Dendritic cell treated with granulocyte-macrophage colony-stimulating factor and Interleukin-4, amounts not matched to agents 40 ng/mL and 50 ng/mL, for 4 days (primary cell): ENCODE measurements at regions not wholly inside any gene's neighbourhood (a gene's known extent, or its start where the extent isn't known, plus 50 kb on each side); places are given as distances from the start of the nearest gene placed in this dataset.

Experiments used
- H3K27ac Mint-ChIP-seq: one replicate; pipeline ENCODE4 v1.8.0; 2022; ENCODE audit warnings: mild to moderate bottlenecking, mixed read lengths
- H3K27me3 Mint-ChIP-seq: one replicate; pipeline ENCODE4 v1.8.0; 2022; ENCODE audit warnings: mild to moderate bottlenecking, mixed read lengths
- H3K36me3 Mint-ChIP-seq: one replicate; pipeline ENCODE4 v1.8.0; 2022; ENCODE audit warnings: low read depth, mixed read lengths
- H3K4me1 Mint-ChIP-seq: one replicate; pipeline ENCODE4 v1.8.0; 2022; ENCODE audit warnings: low read depth, mixed read lengths
- H3K4me3 Mint-ChIP-seq: one replicate; pipeline ENCODE4 v1.8.0; 2022; ENCODE audit warnings: mild to moderate bottlenecking, moderate library complexity, mixed read lengths
- H3K9me3 Mint-ChIP-seq: one replicate; pipeline ENCODE4 v1.8.0; 2022; ENCODE audit warnings: mixed read lengths
- intact Hi-C: fragments of 100-400 bp; cut with micrococcal nuclease; formaldehyde crosslinking; loops from one replicate; pipeline ENCODE4 v1.15.0; 2022

- Mint-ChIP-seq H3K27me3 (no peaks in the 10 kb centered on the region), H3K4me3 (no peak overlapping the region), H3K9me3 (no peaks in the 10 kb centered on the region), H3K4me1 (peaks cover 14% of the 10 kb centered on the region), H3K27ac (no peak overlapping the region), H3K36me3 (no peaks in the 10 kb centered on the region)
- intact Hi-C loops, result no loop called here
Observed at GRCh38 chr1:214199585-214199984, 81.4 kb upstream of the SMYD2 start.

DNA sequence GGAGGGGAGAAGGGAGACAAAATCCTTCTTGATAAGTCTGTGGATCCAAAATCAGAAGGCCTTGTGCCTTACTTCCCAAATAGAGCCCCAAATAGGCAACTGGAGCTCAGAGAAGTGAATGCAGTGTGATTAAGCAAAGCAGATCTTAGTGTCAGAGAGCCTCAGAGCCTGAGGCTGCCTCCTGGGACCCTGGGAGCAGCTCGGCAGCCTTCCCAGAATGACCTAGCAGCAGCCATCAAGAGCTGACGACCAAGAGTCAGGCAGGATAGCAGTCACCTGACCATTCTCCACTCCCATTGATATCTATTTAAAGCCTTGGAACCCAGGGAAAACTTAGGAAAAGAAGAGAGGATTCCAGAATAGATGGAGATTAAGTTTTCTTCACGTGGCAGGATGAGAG lies 78.0 kb upstream of the SMYD2 start:
- Mint-ChIP-seq H3K27me3 (no peaks in the 10 kb centered on the region), H3K4me3 (no peak overlapping the region), H3K4me1 (peaks cover 14% of the 10 kb centered on the region), H3K9me3 (no peaks in the 10 kb centered on the region), H3K27ac (no peak overlapping the region), H3K36me3 (no peaks in the 10 kb centered on the region)
- intact Hi-C loops, result no loop called here

DNA sequence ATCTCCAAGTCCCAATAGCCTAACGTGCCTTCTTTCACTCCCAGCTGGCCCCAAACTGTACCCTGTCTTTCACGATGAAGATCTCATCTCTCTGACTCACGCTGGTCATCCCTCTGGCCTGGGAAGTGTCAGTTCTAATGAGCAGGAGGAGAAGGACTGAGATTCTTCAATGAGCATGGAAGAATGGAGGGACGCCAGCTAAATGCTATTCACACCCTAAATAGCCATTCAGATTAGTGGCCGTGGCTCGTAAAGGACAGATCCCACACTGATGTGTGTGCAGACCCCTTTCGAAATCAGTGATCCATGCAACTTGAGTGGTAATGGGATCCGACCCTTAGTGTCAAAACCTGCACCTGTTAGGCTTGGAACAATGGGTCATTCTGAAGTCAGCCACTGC lies 75.9 kb upstream of the SMYD2 start:
- H3K4me3 Mint-ChIP-seq, result no peak overlapping the region
- no peak overlapping the region for H3K27ac Mint-ChIP-seq
- no peaks in the 10 kb centered on the region for H3K4me1 Mint-ChIP-seq
- H3K36me3 Mint-ChIP-seq, result no peaks in the 10 kb centered on the region
- H3K27me3 Mint-ChIP-seq, result no peaks in the 10 kb centered on the region
- no peaks in the 10 kb centered on the region for H3K9me3 Mint-ChIP-seq
- intact Hi-C loops, result no loop called here

DNA sequence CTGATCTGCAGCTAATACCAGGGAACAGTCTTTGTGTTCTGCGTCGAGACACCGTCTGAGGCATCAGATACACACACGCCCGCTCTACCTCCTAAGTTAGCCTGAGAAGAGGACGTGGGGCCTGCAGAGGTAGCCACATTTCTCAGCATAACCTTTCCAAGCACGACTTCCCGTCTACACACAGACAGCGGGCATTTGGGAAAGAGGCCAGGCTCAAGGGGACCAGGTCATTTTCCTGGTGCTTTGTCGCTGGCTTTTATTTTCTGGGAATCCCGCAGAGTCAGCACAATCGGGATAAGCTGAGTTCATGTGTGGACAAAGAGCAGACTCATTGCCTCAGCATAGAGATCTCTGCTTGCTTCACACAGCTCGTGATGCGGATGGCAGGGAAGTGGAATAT lies 72.5 kb upstream of the SMYD2 start:
- no peaks in the 10 kb centered on the region for H3K36me3 Mint-ChIP-seq
- H3K4me3 Mint-ChIP-seq, result no peak overlapping the region
- no peaks in the 10 kb centered on the region for H3K4me1 Mint-ChIP-seq
- H3K27me3 Mint-ChIP-seq, result no peaks in the 10 kb centered on the region
- no peaks in the 10 kb centered on the region for H3K9me3 Mint-ChIP-seq
- intact Hi-C loops, result no loop called here
- H3K27ac Mint-ChIP-seq, result no peak overlapping the region

- peaks cover 5% of the 10 kb centered on the region for H3K4me1 Mint-ChIP-seq
- H3K27ac Mint-ChIP-seq, result no peak overlapping the region
- intact Hi-C loops, result no loop called here
- H3K4me3 Mint-ChIP-seq, result no peak overlapping the region
- H3K36me3 Mint-ChIP-seq, result no peaks in the 10 kb centered on the region
- no peaks in the 10 kb centered on the region for H3K9me3 Mint-ChIP-seq
- peaks cover 3% of the 10 kb centered on the region for H3K27me3 Mint-ChIP-seq
Observed at GRCh38 chr1:214209260-214209808, 71.6 kb upstream of the SMYD2 start.

DNA sequence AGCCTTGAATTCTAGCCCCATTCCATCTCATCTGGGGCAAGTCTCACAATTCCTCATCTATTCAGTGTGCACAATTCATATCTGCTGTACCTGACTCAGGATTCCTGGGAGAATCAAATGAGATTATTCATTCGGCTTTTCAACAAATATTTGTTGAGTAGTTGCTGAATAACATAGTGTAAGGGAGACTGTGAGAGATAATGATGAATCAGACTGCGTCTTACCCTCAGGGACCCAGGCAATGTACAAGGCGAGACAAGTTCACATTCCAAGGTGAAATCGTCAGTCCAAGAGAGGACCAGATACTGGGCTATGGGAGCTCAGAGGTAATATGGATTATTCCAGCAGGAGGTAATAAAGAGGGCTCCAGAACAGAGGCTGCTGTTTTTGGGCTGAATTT lies 67.8 kb upstream of the SMYD2 start:
- intact Hi-C loops, result no loop called here
- Mint-ChIP-seq H3K4me1 (peaks cover 6% of the 10 kb centered on the region), H3K9me3 (no peaks in the 10 kb centered on the region), H3K27ac (no peak overlapping the region), H3K4me3 (no peak overlapping the region), H3K27me3 (peaks cover 15% of the 10 kb centered on the region), H3K36me3 (no peaks in the 10 kb centered on the region)

GRCh38 chr1:214214851-214215250 lies 66.1 kb upstream of the SMYD2 start:
- H3K36me3 Mint-ChIP-seq, result no peaks in the 10 kb centered on the region
- intact Hi-C loops, result loop anchor here (1.0 kb wide), 1 partner anchor 114 kb away; no protein-coding TSS in a partner anchor
- no peaks in the 10 kb centered on the region for H3K9me3 Mint-ChIP-seq
- H3K4me1 Mint-ChIP-seq, result peaks cover 6% of the 10 kb centered on the region
- H3K27me3 Mint-ChIP-seq, result peaks cover 21% of the 10 kb centered on the region
- no peak overlapping the region for H3K27ac Mint-ChIP-seq
- H3K4me3 Mint-ChIP-seq, result no peak overlapping the region

DNA sequence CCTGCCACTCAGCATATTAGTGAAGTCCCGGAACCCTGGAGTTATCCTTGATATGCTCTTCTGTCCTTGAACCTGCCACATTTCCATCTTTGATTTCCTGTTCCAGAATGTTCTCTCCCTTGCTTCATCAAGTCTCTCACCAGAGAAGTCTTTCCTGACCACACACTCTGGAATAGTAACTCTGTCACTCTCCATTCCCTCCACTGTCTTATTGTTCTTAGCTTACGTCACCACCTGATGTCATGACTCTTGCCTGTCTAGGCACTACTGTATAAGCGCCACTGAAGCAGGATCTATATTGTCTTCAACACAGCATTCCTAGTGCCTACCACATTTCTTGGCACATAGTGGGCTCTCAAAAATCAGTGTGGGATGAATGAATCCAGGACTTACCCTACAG lies 65.4 kb upstream of the SMYD2 start:
- Mint-ChIP-seq H3K27me3 (peaks cover 21% of the 10 kb centered on the region), H3K36me3 (no peaks in the 10 kb centered on the region), H3K9me3 (no peaks in the 10 kb centered on the region), H3K4me1 (peaks cover 6% of the 10 kb centered on the region), H3K4me3 (no peak overlapping the region), H3K27ac (no peak overlapping the region)
- intact Hi-C loops, result no loop called here

- Mint-ChIP-seq H3K9me3 (no peaks in the 10 kb centered on the region), H3K27me3 (peaks cover 21% of the 10 kb centered on the region), H3K4me1 (peaks cover 6% of the 10 kb centered on the region), H3K4me3 (no peak overlapping the region), H3K36me3 (no peaks in the 10 kb centered on the region), H3K27ac (no peak overlapping the region)
- intact Hi-C loops, result no loop called here
Observed at GRCh38 chr1:214216021-214216420, 64.9 kb upstream of the SMYD2 start.

DNA sequence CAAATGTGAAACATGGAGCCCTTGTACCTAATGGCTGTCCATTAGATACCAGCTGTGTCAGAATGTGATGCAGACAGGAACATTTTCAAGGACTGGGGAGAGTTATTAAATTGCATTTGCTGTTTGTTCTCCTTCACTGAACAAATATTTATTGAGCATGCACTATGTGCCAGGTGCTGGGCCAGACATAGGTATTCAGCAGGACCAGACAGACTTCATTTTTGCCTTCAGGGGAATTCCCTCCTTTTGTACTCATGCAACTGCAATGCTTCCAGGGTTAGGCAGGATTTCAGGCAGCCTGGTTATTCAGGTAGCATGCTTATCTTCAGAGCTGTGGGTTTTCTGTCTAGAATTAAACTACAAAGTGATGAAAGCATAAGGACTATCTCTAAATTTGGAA lies 64.2 kb upstream of the SMYD2 start:
- H3K36me3 Mint-ChIP-seq, result no peaks in the 10 kb centered on the region
- no peak overlapping the region for H3K27ac Mint-ChIP-seq
- H3K4me1 Mint-ChIP-seq, result peaks cover 6% of the 10 kb centered on the region
- intact Hi-C loops, result no loop called here
- peaks cover 21% of the 10 kb centered on the region for H3K27me3 Mint-ChIP-seq
- H3K4me3 Mint-ChIP-seq, result no peak overlapping the region
- no peaks in the 10 kb centered on the region for H3K9me3 Mint-ChIP-seq

DNA sequence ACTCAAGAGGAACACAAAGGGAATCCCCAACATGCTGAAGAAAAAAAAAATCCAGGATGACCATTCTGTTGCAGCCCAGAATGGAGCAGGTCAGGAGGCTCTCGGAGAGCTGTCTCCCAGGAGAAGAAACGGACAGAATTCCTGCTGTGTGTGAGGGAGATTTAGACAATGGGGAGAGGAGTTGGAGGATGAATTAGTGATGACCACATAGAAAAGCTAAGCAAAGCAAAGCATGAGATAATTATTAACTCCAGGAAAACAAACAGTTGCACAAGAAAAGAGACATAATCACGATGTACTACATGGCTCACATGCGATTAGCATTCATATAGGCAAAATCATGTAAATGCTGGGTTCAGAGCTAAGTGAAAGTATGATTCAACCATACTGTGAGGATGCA lies 61.1 kb upstream of the SMYD2 start:
- no peak overlapping the region for H3K4me3 Mint-ChIP-seq
- no peak overlapping the region for H3K27ac Mint-ChIP-seq
- peaks cover 21% of the 10 kb centered on the region for H3K27me3 Mint-ChIP-seq
- no peaks in the 10 kb centered on the region for H3K36me3 Mint-ChIP-seq
- peaks cover 11% of the 10 kb centered on the region for H3K4me1 Mint-ChIP-seq
- no peaks in the 10 kb centered on the region for H3K9me3 Mint-ChIP-seq
- intact Hi-C loops, result no loop called here

DNA sequence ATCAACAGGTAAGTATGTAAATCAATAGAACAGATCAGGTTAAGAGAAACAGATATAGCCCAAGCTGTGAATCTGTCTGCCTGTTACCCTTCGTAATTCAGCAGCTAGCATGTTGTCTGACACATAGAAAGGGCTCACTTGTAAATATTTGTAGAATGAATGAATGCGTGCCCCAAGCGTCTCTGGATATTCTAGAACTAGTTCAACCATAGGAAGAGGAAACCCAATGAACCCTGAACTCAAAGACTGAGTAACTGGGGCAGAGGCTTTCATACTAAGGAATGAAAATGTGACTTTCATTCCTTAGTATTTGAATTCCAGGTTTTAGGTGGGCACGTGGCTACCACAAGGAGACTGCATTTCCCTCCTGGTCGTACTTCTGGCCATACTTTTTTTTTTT lies 60.1 kb upstream of the SMYD2 start:
- peaks cover 22% of the 10 kb centered on the region for H3K27me3 Mint-ChIP-seq

DNA sequence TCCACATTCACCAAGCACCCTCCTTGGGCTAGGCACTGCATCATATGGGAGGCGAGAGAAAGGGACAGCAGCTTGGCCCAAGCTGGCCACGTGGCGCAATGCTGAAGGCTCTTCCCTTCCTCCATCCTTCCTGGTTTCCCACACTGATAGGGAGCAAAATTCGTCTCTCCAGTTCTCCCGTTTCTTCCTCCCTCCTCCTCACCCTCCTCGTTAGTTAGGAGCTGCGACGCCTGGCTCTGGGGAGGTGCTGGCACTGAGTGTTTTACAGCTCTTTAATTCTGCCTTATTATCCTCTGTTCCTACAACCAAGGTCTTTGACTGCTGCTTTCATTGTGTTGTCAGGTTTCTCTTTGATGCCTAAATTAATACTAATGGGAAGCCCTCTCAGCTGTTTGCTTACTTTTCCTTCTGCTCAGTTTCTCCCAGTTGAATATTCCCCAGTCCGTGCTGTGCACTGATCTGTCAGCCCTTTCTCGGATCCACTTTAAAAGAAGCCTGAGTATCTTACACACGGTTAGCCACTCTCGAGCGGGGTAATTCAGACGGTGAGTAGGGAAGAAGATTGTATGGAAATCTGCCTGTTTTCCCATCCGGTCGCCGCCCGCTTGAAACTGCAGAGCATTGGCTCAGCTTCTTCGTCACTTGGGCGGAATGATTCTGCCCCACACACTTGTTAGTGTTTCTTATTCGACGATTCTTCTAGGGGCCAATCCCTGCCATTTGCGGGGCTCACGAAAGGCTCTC lies 56.2 kb upstream of the SMYD2 start:
- H3K4me1 Mint-ChIP-seq, result peaks cover 12% of the 10 kb centered on the region
- H3K27ac Mint-ChIP-seq, result no peak overlapping the region
- no peaks in the 10 kb centered on the region for H3K9me3 Mint-ChIP-seq
- intact Hi-C loops, result no loop called here
- H3K27me3 Mint-ChIP-seq, result peaks cover 10% of the 10 kb centered on the region
- no peaks in the 10 kb centered on the region for H3K36me3 Mint-ChIP-seq
- no peak overlapping the region for H3K4me3 Mint-ChIP-seq

More for the DNA sequence above, 60.1 kb upstream of the SMYD2 start:
- no peaks in the 10 kb centered on the region for H3K36me3 Mint-ChIP-seq
- H3K4me3 Mint-ChIP-seq, result no peak overlapping the region
- H3K9me3 Mint-ChIP-seq, result no peaks in the 10 kb centered on the region
- intact Hi-C loops, result no loop called here
- peaks cover 12% of the 10 kb centered on the region for H3K4me1 Mint-ChIP-seq
- no peak overlapping the region for H3K27ac Mint-ChIP-seq

- intact Hi-C loops, result no loop called here
- Mint-ChIP-seq H3K4me1 (peaks cover 10% of the 10 kb centered on the region), H3K4me3 (no peak overlapping the region), H3K27me3 (peaks cover 9% of the 10 kb centered on the region), H3K36me3 (no peaks in the 10 kb centered on the region), H3K9me3 (no peaks in the 10 kb centered on the region), H3K27ac (no peak overlapping the region)
Observed at GRCh38 chr1:214228976-214229375, 52.0 kb upstream of the SMYD2 start.

DNA sequence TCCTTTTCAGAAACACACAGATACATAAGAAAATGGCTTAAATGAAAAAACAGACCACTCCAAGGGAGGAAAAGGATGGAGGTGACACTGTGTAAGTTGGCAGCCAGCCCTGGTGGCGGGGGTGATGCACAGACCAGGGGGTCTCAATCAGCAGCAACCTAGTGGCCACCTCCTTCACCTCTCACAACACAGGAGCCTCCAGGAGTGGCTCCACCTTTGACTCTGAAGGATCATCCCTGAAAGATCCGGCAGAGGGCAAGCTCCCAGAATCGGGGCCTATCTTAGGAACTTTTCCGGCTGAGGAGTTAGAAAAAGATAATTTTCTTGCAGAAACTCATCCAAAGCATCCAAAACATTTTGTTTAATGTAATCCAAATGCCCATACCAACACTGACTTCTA lies 51.2 kb upstream of the SMYD2 start:
- H3K9me3 Mint-ChIP-seq, result no peaks in the 10 kb centered on the region
- H3K27me3 Mint-ChIP-seq, result peaks cover 8% of the 10 kb centered on the region
- H3K36me3 Mint-ChIP-seq, result no peaks in the 10 kb centered on the region
- no peak overlapping the region for H3K4me3 Mint-ChIP-seq
- peaks cover 3% of the 10 kb centered on the region for H3K4me1 Mint-ChIP-seq
- H3K27ac Mint-ChIP-seq, result no peak overlapping the region
- intact Hi-C loops, result no loop called here
